Panc1 (cell line): ENCODE measurements at regions not wholly inside any gene's neighbourhood (a gene's known extent, or its start where the extent isn't known, plus 50 kb on each side); places are given as distances from the start of the nearest gene placed in this dataset.
"Not testable (repeated sequence)": the region's sequence is repeated elsewhere in the genome, so short reads cannot be mapped to it uniquely, and the experiment has no call there.

Experiments
- ATAC-seq: fragments of 200-7000 bp; cut with Tn5 transposase; 2 replicates; pipeline ENCODE4 v1.9.1; 2020; ENCODE audit warnings: mild to moderate bottlenecking, moderate library complexity
- BruUV-seq: library from RNA; stranded (reverse); fragments of 400-500 nt; replicated peaks from 2 replicates; lab custom pipeline; 2021; lab: Mats Ljungman, UMichigan
- CTCF ChIA-PET: fragments of 300-600 bp; sonication (Branson Sonifier 250); formaldehyde crosslinking; loops from one replicate; lab custom pipeline; 2022; ENCODE audit warnings: antibody characterized with exemption; lab: Charles Lee
- POLR2A ChIA-PET: fragments of 300-600 bp; sonication (Branson Sonifier 250); formaldehyde crosslinking; loops from one replicate; lab custom pipeline; 2022; ENCODE audit warnings: antibody characterized with exemption; lab: Charles Lee
- DNase-seq: peaks from one replicate; pipeline ENCODE4 v3.0.0-alpha.2; 2010; ENCODE audit warnings: low read depth, low spot score
- H3K27ac ChIP-seq: 2 replicates; pipeline ENCODE4 v1.5.1; 2011; ENCODE audit warnings: mild to moderate bottlenecking, low read length, inconsistent platforms
- H3K27me3 ChIP-seq: fragments of 200-500 bp; sonication (Bioruptor generic); 2 replicates; pipeline ENCODE4 v1.6.0; 2014; ENCODE audit warnings: low read length, inconsistent platforms; ENCODE audit not compliant: control insufficient read depth, insufficient read depth
- H3K36me3 ChIP-seq: fragments of 200-500 bp; sonication (Bioruptor generic); 2 replicates; pipeline ENCODE4 v1.5.1; 2014; ENCODE audit warnings: inconsistent platforms, mild to moderate bottlenecking, low read length, moderate library complexity; ENCODE audit not compliant: control insufficient read depth, insufficient read depth
- H3K4me1 ChIP-seq: 2 replicates; pipeline ENCODE4 v1.5.1; 2011; ENCODE audit warnings: inconsistent platforms, mild to moderate bottlenecking, low read length, moderate library complexity; ENCODE audit not compliant: control insufficient read depth, insufficient read depth
- H3K4me3 ChIP-seq, 2 experiments: 2 replicates each; pipeline ENCODE4 v1.5.1; 2011 to 2012; ENCODE audit warnings: low read depth in 2 of 2, low read length in 2 of 2, mild to moderate bottlenecking in 2 of 2, inconsistent platforms in 1 of 2, moderate library complexity in 1 of 2
- H3K9me3 ChIP-seq: fragments of 200-500 bp; sonication (Bioruptor generic); 2 replicates; pipeline ENCODE4 v1.5.1; 2014; ENCODE audit warnings: low read depth, mild to moderate bottlenecking, inconsistent platforms, low read length, moderate library complexity; ENCODE audit not compliant: control insufficient read depth, insufficient read depth
- CTCF ChIP-seq: fragments of 450-650 bp; IDR thresholded peaks from 2 replicates; pipeline ENCODE4 v1.5.1; 2017; ENCODE audit warnings: mild to moderate bottlenecking
- POLR2AphosphoS5 ChIP-seq: IDR thresholded peaks from 2 replicates; pipeline ENCODE4 v1.6.1; 2012; ENCODE audit warnings: mild to moderate bottlenecking, low read depth, low read length, moderate library complexity
- REST ChIP-seq, 2 experiments: IDR thresholded peaks; 2 replicates each; pipeline ENCODE4 v1.6.1; 2011 to 2012; ENCODE audit warnings: low read depth in 2 of 2, control low read depth in 1 of 2, low read length in 1 of 2, mild to moderate bottlenecking in 1 of 2, moderate library complexity in 1 of 2; ENCODE audit not compliant: insufficient read depth in 1 of 2
- SIN3A ChIP-seq: IDR thresholded peaks from 2 replicates; pipeline ENCODE4 v1.6.1; 2012; ENCODE audit warnings: low read depth, mild to moderate bottlenecking, low read length, moderate library complexity, borderline replicate concordance; ENCODE audit not compliant: insufficient read depth
- TCF7L2 ChIP-seq: IDR thresholded peaks from 2 replicates; pipeline ENCODE4 v1.6.1; 2011; ENCODE audit warnings: mild to moderate bottlenecking, low read depth, low read length, inconsistent platforms
- in situ Hi-C: cut with HindIII; loops from 2 replicates; pipeline ENCODE4 v1.10.0; 2016; ENCODE audit warnings: low sequenced_read_pairs, low pct_unique_long_range_greater_than_20kb
- intact Hi-C: fragments of 100-400 bp; cut with micrococcal nuclease; formaldehyde crosslinking; loops from one replicate; pipeline ENCODE4 v1.10.0; 2022; ENCODE audit not compliant: unreplicated experiment

- TF ChIP-seq TCF7L2 = no peak
- no peak for TF ChIP-seq REST (IDR thresholded peaks at IDR 0.05; ENCODE audit: insufficient read depth in 1 of 2, low read depth in 2 of 2, low read length in 1 of 2)
- TF ChIP-seq CTCF = no peak
- TF ChIP-seq SIN3A = no peak
- TF ChIP-seq POLR2AphosphoS5 = no peak
- POLR2A ChIA-PET = no interaction called here
- intact Hi-C loops (no loop called here), in situ Hi-C loops (no loop called here)
- H3K4me3 ChIP-seq = no peak overlapping the region
- no peaks in the 10 kb centered on the region for H3K4me1 ChIP-seq
- BruUV-seq = no TSS peak
- H3K27me3 ChIP-seq = no peaks in the 10 kb centered on the region
- DNase-seq (no peak), ATAC-seq (no peak)
- CTCF ChIA-PET = no interaction called here
- H3K27ac ChIP-seq = no peak overlapping the region
- H3K9me3 ChIP-seq = no peaks in the 10 kb centered on the region
- H3K36me3 ChIP-seq = no peaks in the 10 kb centered on the region
These were observed 231.4 kb downstream of the CD109 start for GRCh38 chr6:73927421-73927820.

- DNase-seq, ATAC-seq, BruUV-seq, H3K36me3 ChIP-seq, H3K4me1 ChIP-seq, H3K27me3 ChIP-seq, POLR2A ChIA-PET, in situ Hi-C loops, H3K4me3 ChIP-seq, intact Hi-C loops, H3K9me3 ChIP-seq, CTCF ChIA-PET, H3K27ac ChIP-seq: not testable (repeated sequence)
These were observed 229.7 kb downstream of the CD109 start for GRCh38 chr6:73925703-73926102.

DNA sequence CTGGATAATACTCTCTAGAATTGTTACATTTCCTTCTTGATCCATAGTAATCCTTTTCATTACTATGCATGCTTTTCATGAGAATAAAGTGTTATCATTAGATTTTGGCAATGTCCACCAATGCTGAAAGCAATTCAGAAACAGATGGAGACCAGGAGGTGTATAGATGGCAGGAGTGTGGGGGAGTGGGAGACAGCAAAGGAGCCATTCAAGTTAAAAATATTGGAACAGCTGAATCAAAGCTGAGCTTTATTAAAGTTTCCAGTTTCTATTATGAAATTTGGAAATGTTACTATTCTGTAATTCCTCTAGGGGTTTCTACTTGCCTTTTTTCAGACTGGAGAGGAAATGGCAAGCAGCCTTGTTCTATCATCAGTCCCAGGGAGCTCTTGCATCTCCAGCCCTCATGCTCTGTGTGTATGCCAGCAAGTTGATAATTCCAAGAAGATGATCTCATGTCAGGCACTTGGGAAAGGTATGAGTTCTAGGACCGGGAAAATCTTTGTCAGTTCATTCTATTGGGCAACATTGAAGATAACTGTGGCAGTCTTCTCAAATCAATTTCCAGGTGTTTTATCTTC is 228.0 kb downstream of the CD109 start:
- in situ Hi-C loops = no loop called here
- Histone ChIP-seq H3K4me3 (no peak overlapping the region), H3K27ac (no peak overlapping the region), H3K27me3 (no peaks in the 10 kb centered on the region), H3K36me3 (no peaks in the 10 kb centered on the region), H3K9me3 (no peaks in the 10 kb centered on the region), H3K4me1 (no peaks in the 10 kb centered on the region)
- TF ChIP-seq TCF7L2 = no peak
- no peak for TF ChIP-seq SIN3A
- TF ChIP-seq REST (IDR thresholded peaks at IDR 0.05; ENCODE audit: insufficient read depth in 1 of 2, low read depth in 2 of 2, low read length in 1 of 2) = no peak
- no peak for TF ChIP-seq POLR2AphosphoS5
- no peak for TF ChIP-seq CTCF
- DNase-seq = no peak
- intact Hi-C loops = no loop called here
- ChIA-PET CTCF (no interaction called here), POLR2A (no interaction called here)
- ATAC-seq = no peak
- BruUV-seq = no TSS peak
